Keratinocyte (primary cell): ENCODE measurements at regions not wholly inside any gene's neighbourhood (a gene's known extent, or its start where the extent isn't known, plus 50 kb on each side); places are given as distances from the start of the nearest gene placed in this dataset.

Experiments
- CTCF ChIP-seq, 3 experiments: IDR thresholded peaks in 1 of 3; conservative IDR thresholded peaks in 1 of 3; optimal IDR thresholded peaks in 1 of 3; 2 replicates in 2 of 3; 3 replicates in 1 of 3; pipeline versions ENCODE3 to v1.5.1; 2011; ENCODE audit warnings: low read length in 3 of 3, mild to moderate bottlenecking in 3 of 3, moderate library complexity in 2 of 3, control low read depth in 1 of 3, inconsistent platforms in 1 of 3; ENCODE audit not compliant: insufficient read depth in 2 of 3; ENCODE audit errors: extremely low read depth in 1 of 3
- EZH2 ChIP-seq: IDR thresholded peaks from one replicate; pipeline ENCODE4 v1.6.1; 2012; ENCODE audit warnings: inconsistent platforms, mild to moderate bottlenecking, low read length, moderate library complexity

DNA sequence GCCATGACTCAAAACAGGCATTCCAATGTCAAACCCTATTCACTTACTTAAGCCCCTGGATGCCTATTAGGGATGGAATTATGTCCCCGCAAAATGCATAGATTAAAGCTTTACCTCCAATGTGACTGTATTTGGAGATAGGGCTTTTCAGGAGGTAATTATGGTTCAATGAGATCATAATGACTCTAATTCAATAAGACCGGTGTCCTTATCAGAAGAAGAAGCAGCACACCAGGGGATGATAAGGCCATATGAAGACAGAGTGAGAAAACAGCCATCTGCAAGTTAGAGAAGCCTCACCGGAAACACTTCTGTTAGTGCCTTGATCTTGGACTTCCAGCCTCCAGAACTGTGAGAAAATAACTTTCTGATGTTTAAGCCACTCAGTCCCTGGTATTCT lies 1131.8 kb upstream of the TMPRSS15 start:
- no peak for TF ChIP-seq CTCF (optimal IDR thresholded peaks at IDR 0.05 in 1 of 3, IDR thresholded peaks at IDR 0.05 in 1 of 3, conservative IDR thresholded peaks at IDR 0.05 in 1 of 3; ENCODE audit: extremely low read depth in 1 of 3, insufficient read depth in 2 of 3, low read length in 3 of 3)
- TF ChIP-seq EZH2 = no peak
